Neural cell (in vitro differentiated cells): ENCODE measurements at regions not wholly inside any gene's neighbourhood (a gene's known extent, or its start where the extent isn't known, plus 50 kb on each side); places are given as distances from the start of the nearest gene placed in this dataset.

Source experiments
- H2AFZ ChIP-seq: fragments of 200-600, 300-800 bp; sonication (generic), shearing (Covaris generic); 2 replicates; pipeline ENCODE4 v1.6.0; 2014; ENCODE audit warnings: low read depth, mild to moderate bottlenecking, antibody characterized with exemption, low read length, moderate library complexity
- H3F3A ChIP-seq: fragments of 200-600 bp; shearing (Covaris generic); 2 replicates; pipeline ENCODE4 v1.6.1; 2016; ENCODE audit warnings: mild to moderate bottlenecking, moderate library complexity, mixed read lengths, antibody characterized with exemption, low read length; ENCODE audit not compliant: insufficient read depth, poor library complexity, severe bottlenecking
- H3K27ac ChIP-seq: fragments of 200-600, 300-800 bp; sonication (generic), shearing (Covaris generic); 2 replicates; pipeline ENCODE4 v1.5.1; 2014; ENCODE audit warnings: mild to moderate bottlenecking, low read length, moderate library complexity
- H3K27me3 ChIP-seq: fragments of 300-800, 200-600 bp; sonication (generic), shearing (Covaris generic); 2 replicates; pipeline ENCODE4 v1.6.0; 2014; ENCODE audit warnings: mild to moderate bottlenecking, low read depth, low read length, moderate library complexity; ENCODE audit not compliant: insufficient read depth
- H3K36me3 ChIP-seq: fragments of 300-800, 200-600 bp; sonication (generic), shearing (Covaris generic); 2 replicates; pipeline ENCODE4 v1.5.1; 2014; ENCODE audit warnings: mild to moderate bottlenecking, antibody characterized with exemption, low read length, moderate library complexity; ENCODE audit not compliant: insufficient read depth
- H3K4me2 ChIP-seq: fragments of 300-800, 200-600 bp; sonication (generic), shearing (Covaris generic); 2 replicates; pipeline ENCODE4 v1.6.0; 2014; ENCODE audit warnings: mild to moderate bottlenecking, low read length
- H3K4me3 ChIP-seq: fragments of 300-800, 200-600 bp; sonication (generic), shearing (Covaris generic); 2 replicates; pipeline ENCODE4 v1.5.1; 2014; ENCODE audit warnings: mild to moderate bottlenecking, low read length, moderate library complexity
- H3K79me2 ChIP-seq: fragments of 200-600 bp; shearing (Covaris generic); replicated peaks from 2 replicates; pipeline ENCODE4 v1.6.0; 2014; ENCODE audit warnings: mild to moderate bottlenecking, low read length, moderate library complexity; ENCODE audit not compliant: insufficient read depth
- H3K9ac ChIP-seq: fragments of 300-800, 200-600 bp; sonication (generic), shearing (Covaris generic); 2 replicates; pipeline ENCODE4 v1.6.1; 2016; ENCODE audit warnings: mild to moderate bottlenecking, low read length, mixed read lengths
- H3K9me2 ChIP-seq: fragments of 200-600 bp; shearing (Covaris generic); 2 replicates; pipeline ENCODE4 v1.6.1; 2016; ENCODE audit warnings: mild to moderate bottlenecking, low read length, mixed read lengths; ENCODE audit not compliant: insufficient read depth
- H3K9me3 ChIP-seq: fragments of 200-600, 300-800 bp; sonication (generic), shearing (Covaris generic); 2 replicates; pipeline ENCODE4 v1.6.1; 2016; ENCODE audit warnings: mild to moderate bottlenecking, mixed run types, low read length, moderate library complexity, mixed read lengths
- H4K20me1 ChIP-seq: fragments of 200-600 bp; shearing (Covaris generic); 2 replicates; pipeline ENCODE4 v1.6.1; 2016; ENCODE audit warnings: mild to moderate bottlenecking, mixed run types; ENCODE audit not compliant: insufficient read depth
- EP300 ChIP-seq: fragments of 450-650 bp; conservative IDR thresholded peaks from 2 replicates; pipeline ENCODE4 v1.6.1; 2014; ENCODE audit warnings: antibody characterized with exemption, mild to moderate bottlenecking, moderate library complexity; ENCODE audit not compliant: poor library complexity, severe bottlenecking
- EZH2 ChIP-seq: fragments of 200-600, 300-800 bp; shearing (Covaris generic), sonication (generic); IDR thresholded peaks from 2 replicates; pipeline ENCODE4 v1.6.1; 2014; ENCODE audit warnings: antibody characterized with exemption, low read length, borderline replicate concordance, mild to moderate bottlenecking; ENCODE audit not compliant: insufficient read depth, poor library complexity, severe bottlenecking
- MXI1 ChIP-seq: fragments of 450-650 bp; conservative IDR thresholded peaks from 2 replicates; pipeline ENCODE4 v1.6.1; 2014; ENCODE audit warnings: antibody characterized with exemption, mild to moderate bottlenecking; ENCODE audit not compliant: poor library complexity, severe bottlenecking
- POLR2AphosphoS5 ChIP-seq: IDR thresholded peaks from 2 replicates; pipeline ENCODE4 v1.6.1; 2012
- RAD21 ChIP-seq: fragments of 450-650 bp; conservative IDR thresholded peaks from 2 replicates; pipeline ENCODE4 v1.6.1; 2014; ENCODE audit warnings: antibody characterized with exemption, mild to moderate bottlenecking, moderate library complexity
- SMC3 ChIP-seq: fragments of 450-650 bp; conservative IDR thresholded peaks from 2 replicates; pipeline ENCODE4 v1.6.1; 2014; ENCODE audit warnings: antibody characterized with exemption, mild to moderate bottlenecking, moderate library complexity; ENCODE audit not compliant: poor library complexity
- TAF1 ChIP-seq: IDR thresholded peaks from 2 replicates; pipeline ENCODE4 v1.6.1; 2012; ENCODE audit warnings: low read depth
- TF ChIP-seq, protein P1 (sequence below): IDR thresholded peaks from 2 replicates; pipeline ENCODE4 v1.6.1; 2012; ENCODE audit warnings: borderline replicate concordance
- TF ChIP-seq, protein P2 (sequence below): fragments of 450-650 bp; IDR thresholded peaks from 2 replicates; pipeline ENCODE4 v1.5.1; 2014; ENCODE audit warnings: antibody characterized with exemption, mild to moderate bottlenecking, moderate library complexity; ENCODE audit not compliant: poor library complexity, severe bottlenecking

DNA sequence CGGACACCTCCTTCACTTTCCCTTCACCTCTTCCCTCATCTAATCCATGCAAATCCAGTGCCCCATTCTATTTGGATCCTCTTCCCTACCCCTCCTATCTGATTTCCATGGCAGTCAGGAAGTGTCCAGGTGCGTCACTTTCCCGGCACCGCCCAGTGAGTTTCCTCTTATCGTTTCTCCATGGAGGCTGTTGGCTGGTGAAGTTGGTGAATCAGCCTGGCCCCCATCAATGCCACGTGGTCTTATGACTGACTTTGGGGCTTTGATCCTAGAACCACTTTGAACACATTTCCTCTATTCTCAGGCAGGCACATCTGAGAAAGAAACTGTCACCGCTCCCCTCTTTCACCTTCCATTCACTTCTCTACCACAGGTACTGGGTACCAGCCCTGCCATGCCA lies 137.8 kb downstream of the CEP135 start:
- no peaks in the 10 kb centered on the region for H3F3A ChIP-seq
- no peak overlapping the region for H3K4me3 ChIP-seq
- H3K9me3 ChIP-seq, result no peaks in the 10 kb centered on the region
- H3K27me3 ChIP-seq, result no peaks in the 10 kb centered on the region
- no peaks in the 10 kb centered on the region for H3K36me3 ChIP-seq
- H3K79me2 ChIP-seq, result peaks cover 23% of the 10 kb centered on the region
- no peak overlapping the region for H2AFZ ChIP-seq
- no peaks in the 10 kb centered on the region for H4K20me1 ChIP-seq
- H3K27ac ChIP-seq, result no peak overlapping the region
- no peak overlapping the region for H3K9ac ChIP-seq
- no peaks in the 10 kb centered on the region for H3K9me2 ChIP-seq
- no peak overlapping the region for H3K4me2 ChIP-seq
- TF ChIP-seq, protein P1, sequence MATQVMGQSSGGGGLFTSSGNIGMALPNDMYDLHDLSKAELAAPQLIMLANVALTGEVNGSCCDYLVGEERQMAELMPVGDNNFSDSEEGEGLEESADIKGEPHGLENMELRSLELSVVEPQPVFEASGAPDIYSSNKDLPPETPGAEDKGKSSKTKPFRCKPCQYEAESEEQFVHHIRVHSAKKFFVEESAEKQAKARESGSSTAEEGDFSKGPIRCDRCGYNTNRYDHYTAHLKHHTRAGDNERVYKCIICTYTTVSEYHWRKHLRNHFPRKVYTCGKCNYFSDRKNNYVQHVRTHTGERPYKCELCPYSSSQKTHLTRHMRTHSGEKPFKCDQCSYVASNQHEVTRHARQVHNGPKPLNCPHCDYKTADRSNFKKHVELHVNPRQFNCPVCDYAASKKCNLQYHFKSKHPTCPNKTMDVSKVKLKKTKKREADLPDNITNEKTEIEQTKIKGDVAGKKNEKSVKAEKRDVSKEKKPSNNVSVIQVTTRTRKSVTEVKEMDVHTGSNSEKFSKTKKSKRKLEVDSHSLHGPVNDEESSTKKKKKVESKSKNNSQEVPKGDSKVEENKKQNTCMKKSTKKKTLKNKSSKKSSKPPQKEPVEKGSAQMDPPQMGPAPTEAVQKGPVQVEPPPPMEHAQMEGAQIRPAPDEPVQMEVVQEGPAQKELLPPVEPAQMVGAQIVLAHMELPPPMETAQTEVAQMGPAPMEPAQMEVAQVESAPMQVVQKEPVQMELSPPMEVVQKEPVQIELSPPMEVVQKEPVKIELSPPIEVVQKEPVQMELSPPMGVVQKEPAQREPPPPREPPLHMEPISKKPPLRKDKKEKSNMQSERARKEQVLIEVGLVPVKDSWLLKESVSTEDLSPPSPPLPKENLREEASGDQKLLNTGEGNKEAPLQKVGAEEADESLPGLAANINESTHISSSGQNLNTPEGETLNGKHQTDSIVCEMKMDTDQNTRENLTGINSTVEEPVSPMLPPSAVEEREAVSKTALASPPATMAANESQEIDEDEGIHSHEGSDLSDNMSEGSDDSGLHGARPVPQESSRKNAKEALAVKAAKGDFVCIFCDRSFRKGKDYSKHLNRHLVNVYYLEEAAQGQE, result no peak
- TF ChIP-seq POLR2AphosphoS5, result no peak
- no peak for TF ChIP-seq EP300

DNA sequence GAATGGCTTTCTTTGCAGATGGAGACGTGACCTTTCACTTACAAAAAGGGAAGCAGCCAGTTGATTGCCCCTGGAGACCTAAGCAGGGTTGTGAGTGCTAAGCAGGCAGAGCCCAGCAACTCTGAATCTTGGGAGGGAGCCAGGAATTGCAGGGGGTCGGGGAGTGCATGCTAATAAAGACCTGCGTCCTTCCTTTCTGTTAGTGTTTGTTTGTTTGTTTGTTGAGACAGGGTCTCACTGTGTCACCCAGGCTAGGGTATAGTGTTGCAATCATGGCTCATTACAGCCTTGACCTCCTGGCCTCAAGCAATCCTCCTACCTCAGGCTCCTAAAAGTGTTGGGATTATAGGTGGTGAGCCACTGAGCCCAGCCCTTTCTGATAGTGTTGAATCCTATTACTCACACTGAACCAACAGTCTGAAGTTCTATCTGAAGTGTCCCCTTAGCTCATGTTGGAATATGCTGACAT lies 137.4 kb downstream of the CEP135 start:
- no peak overlapping the region for H2AFZ ChIP-seq
- H3K4me3 ChIP-seq, result no peak overlapping the region
- H3K27ac ChIP-seq, result no peak overlapping the region
- H3K9ac ChIP-seq, result no peak overlapping the region
- H3K36me3 ChIP-seq, result no peaks in the 10 kb centered on the region
- no peaks in the 10 kb centered on the region for H3K27me3 ChIP-seq
- no peaks in the 10 kb centered on the region for H3K9me3 ChIP-seq
- no peaks in the 10 kb centered on the region for H4K20me1 ChIP-seq
- no peak overlapping the region for H3K4me2 ChIP-seq
- H3F3A ChIP-seq, result no peaks in the 10 kb centered on the region
- peaks cover 23% of the 10 kb centered on the region for H3K79me2 ChIP-seq
- no peaks in the 10 kb centered on the region for H3K9me2 ChIP-seq
- TF ChIP-seq EP300, result no peak
- TF ChIP-seq EZH2, result no peak
- no peak for TF ChIP-seq RAD21
- no peak for TF ChIP-seq POLR2AphosphoS5
- TF ChIP-seq, protein P2, sequence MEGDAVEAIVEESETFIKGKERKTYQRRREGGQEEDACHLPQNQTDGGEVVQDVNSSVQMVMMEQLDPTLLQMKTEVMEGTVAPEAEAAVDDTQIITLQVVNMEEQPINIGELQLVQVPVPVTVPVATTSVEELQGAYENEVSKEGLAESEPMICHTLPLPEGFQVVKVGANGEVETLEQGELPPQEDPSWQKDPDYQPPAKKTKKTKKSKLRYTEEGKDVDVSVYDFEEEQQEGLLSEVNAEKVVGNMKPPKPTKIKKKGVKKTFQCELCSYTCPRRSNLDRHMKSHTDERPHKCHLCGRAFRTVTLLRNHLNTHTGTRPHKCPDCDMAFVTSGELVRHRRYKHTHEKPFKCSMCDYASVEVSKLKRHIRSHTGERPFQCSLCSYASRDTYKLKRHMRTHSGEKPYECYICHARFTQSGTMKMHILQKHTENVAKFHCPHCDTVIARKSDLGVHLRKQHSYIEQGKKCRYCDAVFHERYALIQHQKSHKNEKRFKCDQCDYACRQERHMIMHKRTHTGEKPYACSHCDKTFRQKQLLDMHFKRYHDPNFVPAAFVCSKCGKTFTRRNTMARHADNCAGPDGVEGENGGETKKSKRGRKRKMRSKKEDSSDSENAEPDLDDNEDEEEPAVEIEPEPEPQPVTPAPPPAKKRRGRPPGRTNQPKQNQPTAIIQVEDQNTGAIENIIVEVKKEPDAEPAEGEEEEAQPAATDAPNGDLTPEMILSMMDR, result no peak
- TF ChIP-seq SMC3, result no peak
- TF ChIP-seq, protein P1, result no peak
- TF ChIP-seq MXI1, result no peak
- TF ChIP-seq TAF1, result no peak
